Erythroblast (primary cell): ENCODE measurements at regions not wholly inside any gene's neighbourhood (a gene's known extent, or its start where the extent isn't known, plus 50 kb on each side); places are given as distances from the start of the nearest gene placed in this dataset.

Experiments used
- GATA1 ChIP-seq: IDR thresholded peaks from 2 replicates; pipeline ENCODE4 v1.6.1; 2011; ENCODE audit warnings: low read depth, mild to moderate bottlenecking, control low read depth, low read length, moderate library complexity
- POLR2A ChIP-seq: IDR thresholded peaks from 2 replicates; pipeline ENCODE4 v1.6.1; 2011; ENCODE audit warnings: mild to moderate bottlenecking, low read length

- TF ChIP-seq POLR2A (no peak), GATA1 (no peak)
Measured at GRCh38 chr10:71135236-71135635, 77.1 kb upstream of the UNC5B start.
